ENCODE measurements at regions not wholly inside any gene's neighbourhood (a gene's known extent, or its start where the extent isn't known, plus 50 kb on each side); places are given as distances from the start of the nearest gene placed in this dataset.
"Not testable (repeated sequence)": the region's sequence is repeated elsewhere in the genome, so short reads cannot be mapped to it uniquely, and the experiment has no call there.

GRCh38 chr6:60867548-60867947 is 1418.5 kb downstream of the KHDRBS2 start:
- no peaks in the 10 kb centered on the region for H3K9me3 ChIP-seq (ENCODE audit: low read depth)
- H3K36me3 ChIP-seq (replicated peaks; ENCODE audit: insufficient read depth, low read depth) = no peaks in the 10 kb centered on the region
- TF ChIP-seq EZH2 (IDR thresholded peaks at IDR 0.05; ENCODE audit: borderline replicate concordance) (no peak), CTCF (IDR thresholded peaks at IDR 0.05; ENCODE audit: poor library complexity) (no peak), EZH2phosphoT487 (IDR thresholded peaks at IDR 0.05; ENCODE audit: low read depth, severe bottlenecking, unreplicated experiment) (no peak)
- H2AFZ ChIP-seq = no peak overlapping the region
- no peaks in the 10 kb centered on the region for H3K9me2 ChIP-seq (replicated peaks; ENCODE audit: insufficient read depth)
- H3K27ac ChIP-seq = no peak overlapping the region
- no peak overlapping the region for H3K4me3 ChIP-seq
- H4K20me1 ChIP-seq (ENCODE audit: insufficient read depth, poor library complexity, severe bottlenecking) = no peaks in the 10 kb centered on the region
- H3K79me2 ChIP-seq = no peaks in the 10 kb centered on the region
- no peak overlapping the region for H3K4me2 ChIP-seq
- H3K4me1 ChIP-seq (ENCODE audit: insufficient read depth) = no peaks in the 10 kb centered on the region
- DNase-seq (ENCODE audit: low spot score) = no peak
- H3K27me3 ChIP-seq = no peaks in the 10 kb centered on the region

- H3K36me3 ChIP-seq (replicated peaks; ENCODE audit: insufficient read depth, low read depth); H3K4me2 ChIP-seq; H3K9me3 ChIP-seq (ENCODE audit: low read depth); H3K4me3 ChIP-seq; H4K20me1 ChIP-seq (ENCODE audit: insufficient read depth, poor library complexity, severe bottlenecking); H3K27me3 ChIP-seq; H3K4me1 ChIP-seq (ENCODE audit: insufficient read depth); H3K9me2 ChIP-seq (replicated peaks; ENCODE audit: insufficient read depth); H3K79me2 ChIP-seq: not testable (repeated sequence)
- peak; percentile 44 for DNase-seq (ENCODE audit: low spot score)
- H2AFZ ChIP-seq = peak overlapping the region; percentile 66
- peak; percentile 39 for TF ChIP-seq CTCF (IDR thresholded peaks at IDR 0.05; ENCODE audit: poor library complexity)
- 30% methylated on average over 3 of the region's 3 CpGs for WGBS (ENCODE audit: low lambda C conversion rate, missing lambda C conversion rate)
- peak overlapping the region; percentile 57 for H3K27ac ChIP-seq
Measured at GRCh38 chr6:60843175-60843982, 1442.6 kb downstream of the KHDRBS2 start.

- H2AFZ ChIP-seq; H3K4me1 ChIP-seq (ENCODE audit: insufficient read depth); H3K9me2 ChIP-seq (replicated peaks; ENCODE audit: insufficient read depth); H3K4me3 ChIP-seq; H3K36me3 ChIP-seq (replicated peaks; ENCODE audit: insufficient read depth, low read depth); H3K27me3 ChIP-seq; DNase-seq (ENCODE audit: low spot score); H3K4me2 ChIP-seq; H3K27ac ChIP-seq; H4K20me1 ChIP-seq (ENCODE audit: insufficient read depth, poor library complexity, severe bottlenecking); H3K9me3 ChIP-seq (ENCODE audit: low read depth); H3K79me2 ChIP-seq: not testable (repeated sequence)
- WGBS (ENCODE audit: low lambda C conversion rate, missing lambda C conversion rate) = 38% methylated on average over 4 of the region's 4 CpGs
Measured at GRCh38 chr6:60830726-60831125, 1455.3 kb downstream of the KHDRBS2 start.

GRCh38 chr6:60822597-60822996 is 1463.4 kb downstream of the KHDRBS2 start:
- DNase-seq (ENCODE audit: low spot score) = not testable (repeated sequence)

GRCh38 chr6:60818072-60818471 is 1468.0 kb downstream of the KHDRBS2 start:
- not testable (repeated sequence) for DNase-seq (ENCODE audit: low spot score); H3K27me3 ChIP-seq; H3K4me3 ChIP-seq; H3K27ac ChIP-seq; H3K4me2 ChIP-seq; H4K20me1 ChIP-seq (ENCODE audit: insufficient read depth, poor library complexity, severe bottlenecking); H3K36me3 ChIP-seq (replicated peaks; ENCODE audit: insufficient read depth, low read depth); H3K9me2 ChIP-seq (replicated peaks; ENCODE audit: insufficient read depth); H3K4me1 ChIP-seq (ENCODE audit: insufficient read depth); H3K79me2 ChIP-seq; H3K9me3 ChIP-seq (ENCODE audit: low read depth); H2AFZ ChIP-seq
- WGBS (ENCODE audit: low lambda C conversion rate, missing lambda C conversion rate) = 72% methylated on average over 2 of the region's 2 CpGs

More at GRCh38 chr6:60822597-60822996, 1463.4 kb downstream of the KHDRBS2 start:
- not testable (repeated sequence) for H3K27ac ChIP-seq; H3K9me3 ChIP-seq (ENCODE audit: low read depth); H3K4me3 ChIP-seq; H3K79me2 ChIP-seq; H3K4me2 ChIP-seq; H4K20me1 ChIP-seq (ENCODE audit: insufficient read depth, poor library complexity, severe bottlenecking); H3K9me2 ChIP-seq (replicated peaks; ENCODE audit: insufficient read depth); H3K4me1 ChIP-seq (ENCODE audit: insufficient read depth); H2AFZ ChIP-seq; H3K27me3 ChIP-seq; H3K36me3 ChIP-seq (replicated peaks; ENCODE audit: insufficient read depth, low read depth)

GRCh38 chr6:60814784-60815183 is 1471.2 kb downstream of the KHDRBS2 start:
- DNase-seq (ENCODE audit: low spot score); H3K9me3 ChIP-seq (ENCODE audit: low read depth); H4K20me1 ChIP-seq (ENCODE audit: insufficient read depth, poor library complexity, severe bottlenecking); H3K27me3 ChIP-seq; H3K36me3 ChIP-seq (replicated peaks; ENCODE audit: insufficient read depth, low read depth); H3K79me2 ChIP-seq; H3K9me2 ChIP-seq (replicated peaks; ENCODE audit: insufficient read depth); H3K4me3 ChIP-seq; H3K4me2 ChIP-seq; H3K4me1 ChIP-seq (ENCODE audit: insufficient read depth); H3K27ac ChIP-seq; H2AFZ ChIP-seq: not testable (repeated sequence)
- WGBS (ENCODE audit: low lambda C conversion rate, missing lambda C conversion rate) = 97% methylated on average over 1 of the region's 1 CpG

- DNase-seq (ENCODE audit: low spot score); H2AFZ ChIP-seq; H3K79me2 ChIP-seq; H3K27ac ChIP-seq; H3K4me2 ChIP-seq; H3K9me3 ChIP-seq (ENCODE audit: low read depth); H4K20me1 ChIP-seq (ENCODE audit: insufficient read depth, poor library complexity, severe bottlenecking); H3K27me3 ChIP-seq; H3K4me1 ChIP-seq (ENCODE audit: insufficient read depth); H3K4me3 ChIP-seq; H3K36me3 ChIP-seq (replicated peaks; ENCODE audit: insufficient read depth, low read depth); H3K9me2 ChIP-seq (replicated peaks; ENCODE audit: insufficient read depth): not testable (repeated sequence)
- 77% methylated on average over 4 of the region's 4 CpGs for WGBS (ENCODE audit: low lambda C conversion rate, missing lambda C conversion rate)
Measured at GRCh38 chr6:60813897-60814596, 1472.0 kb downstream of the KHDRBS2 start.
